ENCODE measurements at regions not wholly inside any gene's neighbourhood (a gene's known extent, or its start where the extent isn't known, plus 50 kb on each side); places are given as distances from the start of the nearest gene placed in this dataset.

GRCh38 chr3:146746190-146746589 is 141.0 kb upstream of the PLSCR5 start:
- no peak for TF ChIP-seq CTCF (IDR thresholded peaks at IDR 0.05; ENCODE audit: low read depth, low read length, missing control alignments)
- in situ Hi-C loops (cut with HindIII; ENCODE audit: low sequenced_read_pairs), result no loop called here
- peak; percentile 24 for DNase-seq (ENCODE audit: low read depth)
- H3K4me3 ChIP-seq (ENCODE audit: low read depth, low read length), result no peak overlapping the region

- no peak for TF ChIP-seq CTCF (IDR thresholded peaks at IDR 0.05; ENCODE audit: low read depth, low read length, missing control alignments)
- in situ Hi-C loops (cut with HindIII; ENCODE audit: low sequenced_read_pairs), result no loop called here
- DNase-seq (ENCODE audit: low read depth), result no peak
- H3K4me3 ChIP-seq (ENCODE audit: low read depth, low read length), result no peak overlapping the region
These were observed 134.1 kb upstream of the PLSCR5 start for GRCh38 chr3:146739203-146739671.

DNA sequence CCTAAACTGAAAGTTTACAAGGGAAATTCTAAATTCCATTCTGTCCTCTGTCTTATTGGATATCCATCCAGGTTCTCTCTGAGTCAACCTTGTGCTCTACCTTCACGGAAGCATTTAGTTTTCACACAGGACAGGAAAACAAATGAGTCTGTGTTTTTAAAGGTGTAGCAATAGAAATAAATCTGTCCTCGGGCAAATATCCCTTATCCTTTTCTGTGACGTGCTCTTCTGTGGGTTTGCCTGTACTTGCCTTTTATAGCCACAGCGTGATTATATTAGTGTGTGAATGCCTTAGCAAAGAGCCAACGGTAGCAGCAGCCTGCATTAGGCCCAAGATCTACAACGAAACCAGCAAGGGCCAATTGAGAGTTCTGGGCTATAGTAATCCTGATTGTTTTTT is 127.2 kb upstream of the PLSCR5 start:
- no peak overlapping the region for H3K4me3 ChIP-seq (ENCODE audit: low read depth, low read length)
- no peak for TF ChIP-seq CTCF (IDR thresholded peaks at IDR 0.05; ENCODE audit: low read depth, low read length, missing control alignments)
- no peak for DNase-seq (ENCODE audit: low read depth)
- in situ Hi-C loops (cut with HindIII; ENCODE audit: low sequenced_read_pairs), result no loop called here

DNA sequence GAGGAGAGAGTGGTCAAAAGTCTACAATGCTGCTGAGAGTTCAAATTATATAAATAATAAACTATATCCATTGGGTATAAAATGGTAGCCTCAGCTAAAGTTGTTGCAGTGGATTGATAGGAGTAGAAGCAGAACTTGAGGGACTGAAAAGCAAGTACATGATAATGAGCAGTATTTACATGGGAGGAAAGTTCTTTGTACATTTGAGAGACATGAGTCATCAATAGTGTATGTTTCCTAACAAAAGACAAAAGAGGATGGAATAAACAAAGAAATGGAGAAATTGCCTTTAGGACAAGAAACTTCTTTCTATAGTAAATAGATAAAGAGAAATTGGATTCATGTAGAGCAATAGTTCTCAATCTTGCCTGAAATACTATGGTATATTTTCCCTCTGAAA is 110.0 kb upstream of the PLSCR5 start:
- TF ChIP-seq CTCF (IDR thresholded peaks at IDR 0.05; ENCODE audit: low read depth, low read length, missing control alignments), result no peak
- in situ Hi-C loops (cut with HindIII; ENCODE audit: low sequenced_read_pairs), result no loop called here
- no peak for DNase-seq (ENCODE audit: low read depth)
- no peak overlapping the region for H3K4me3 ChIP-seq (ENCODE audit: low read depth, low read length)

- H3K4me3 ChIP-seq (ENCODE audit: low read depth, low read length), result no peak overlapping the region
- TF ChIP-seq CTCF (IDR thresholded peaks at IDR 0.05; ENCODE audit: low read depth, low read length, missing control alignments), result no peak
- in situ Hi-C loops (cut with HindIII; ENCODE audit: low sequenced_read_pairs), result no loop called here
- no peak for DNase-seq (ENCODE audit: low read depth)
These were observed 107.7 kb upstream of the PLSCR5 start for GRCh38 chr3:146712806-146713205.

GRCh38 chr3:146709969-146710368 is 104.8 kb upstream of the PLSCR5 start:
- DNase-seq (ENCODE audit: low read depth), result no peak
- no peak for TF ChIP-seq CTCF (IDR thresholded peaks at IDR 0.05; ENCODE audit: low read depth, low read length, missing control alignments)

DNA sequence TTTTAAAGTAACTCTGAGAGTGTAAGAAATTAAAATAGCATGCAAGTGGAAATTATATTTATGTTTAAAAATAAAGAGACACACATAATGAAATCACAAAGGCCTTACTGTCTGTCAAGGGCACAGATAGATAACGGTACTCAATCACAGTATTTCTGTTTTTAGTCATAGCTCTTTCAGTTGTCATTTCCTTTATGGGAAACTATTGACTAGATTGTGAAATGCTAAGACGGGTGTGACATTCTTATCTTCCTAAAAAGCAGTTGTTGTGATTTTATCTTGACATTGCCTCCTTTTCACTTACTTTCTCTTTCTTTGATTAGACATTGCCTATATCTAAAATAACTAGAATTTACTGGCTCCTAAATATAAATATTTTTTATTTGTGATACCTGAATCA is 100.1 kb upstream of the PLSCR5 start:
- no peak overlapping the region for H3K4me3 ChIP-seq (ENCODE audit: low read depth, low read length)
- DNase-seq (ENCODE audit: low read depth), result no peak
- TF ChIP-seq CTCF (IDR thresholded peaks at IDR 0.05; ENCODE audit: low read depth, low read length, missing control alignments), result no peak
- in situ Hi-C loops (cut with HindIII; ENCODE audit: low sequenced_read_pairs), result no loop called here

More at GRCh38 chr3:146709969-146710368, 104.8 kb upstream of the PLSCR5 start:
- in situ Hi-C loops (cut with HindIII; ENCODE audit: low sequenced_read_pairs), result no loop called here
- no peak overlapping the region for H3K4me3 ChIP-seq (ENCODE audit: low read depth, low read length)
